ENCODE measurements at regions not wholly inside any gene's neighbourhood (a gene's known extent, or its start where the extent isn't known, plus 50 kb on each side); places are given as distances from the start of the nearest gene placed in this dataset.
"Not testable (repeated sequence)": the region's sequence is repeated elsewhere in the genome, so short reads cannot be mapped to it uniquely, and the experiment has no call there.

DNA sequence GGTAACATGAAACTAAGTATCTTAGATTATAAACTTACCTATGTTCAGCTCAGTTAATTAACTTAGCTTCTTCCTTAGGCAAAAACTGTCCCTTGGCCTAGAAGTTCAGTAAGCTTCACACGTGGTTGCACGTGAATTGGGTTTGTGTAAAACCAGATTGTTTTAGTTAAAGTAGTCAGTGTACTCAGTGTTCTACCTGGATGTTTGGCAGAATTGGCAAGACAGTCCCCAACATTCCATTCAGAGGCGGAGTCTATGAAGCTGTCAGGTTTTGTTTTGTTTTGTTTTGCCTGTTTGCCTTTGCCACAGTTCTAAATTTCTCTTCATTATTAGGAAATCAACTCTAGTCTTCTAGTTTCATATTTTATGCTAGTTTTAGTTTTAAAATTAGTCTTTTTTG is 105.3 kb upstream of the ZEB2 start:
- Histone ChIP-seq H3K4me1 (ENCODE audit: insufficient read depth, low read length) (peaks cover 17% of the 10 kb centered on the region), H3K79me2 (ENCODE audit: low read length) (no peaks in the 10 kb centered on the region), H3K9me3 (ENCODE audit: low read length) (no peaks in the 10 kb centered on the region), H3K36me3 (ENCODE audit: low read depth, low read length) (no peaks in the 10 kb centered on the region), H3K27me3 (ENCODE audit: low read length) (no peaks in the 10 kb centered on the region), H3F3A (ENCODE audit: low read length, unreplicated experiment) (no peaks in the 10 kb centered on the region), H4K20me1 (ENCODE audit: low read length) (no peaks in the 10 kb centered on the region), H3K27ac (ENCODE audit: low read length) (no peak overlapping the region), H3K4me2 (ENCODE audit: low read length) (no peak overlapping the region), H2AFZ (ENCODE audit: low read length) (no peak overlapping the region), H3K9me2 (replicated peaks; ENCODE audit: low read length) (no peaks in the 10 kb centered on the region), H3K9ac (ENCODE audit: low read length) (no peak overlapping the region), H3K4me3 (ENCODE audit: low read length) (no peak overlapping the region)
- DNase-seq, result peak; percentile 16
- TF ChIP-seq EZH2 (IDR thresholded peaks at IDR 0.05; ENCODE audit: low read length, unreplicated experiment) (no peak), EZH2phosphoT487 (IDR thresholded peaks at IDR 0.05; ENCODE audit: borderline replicate concordance, low read length) (no peak)
- TF ChIP-seq, protein P1, sequence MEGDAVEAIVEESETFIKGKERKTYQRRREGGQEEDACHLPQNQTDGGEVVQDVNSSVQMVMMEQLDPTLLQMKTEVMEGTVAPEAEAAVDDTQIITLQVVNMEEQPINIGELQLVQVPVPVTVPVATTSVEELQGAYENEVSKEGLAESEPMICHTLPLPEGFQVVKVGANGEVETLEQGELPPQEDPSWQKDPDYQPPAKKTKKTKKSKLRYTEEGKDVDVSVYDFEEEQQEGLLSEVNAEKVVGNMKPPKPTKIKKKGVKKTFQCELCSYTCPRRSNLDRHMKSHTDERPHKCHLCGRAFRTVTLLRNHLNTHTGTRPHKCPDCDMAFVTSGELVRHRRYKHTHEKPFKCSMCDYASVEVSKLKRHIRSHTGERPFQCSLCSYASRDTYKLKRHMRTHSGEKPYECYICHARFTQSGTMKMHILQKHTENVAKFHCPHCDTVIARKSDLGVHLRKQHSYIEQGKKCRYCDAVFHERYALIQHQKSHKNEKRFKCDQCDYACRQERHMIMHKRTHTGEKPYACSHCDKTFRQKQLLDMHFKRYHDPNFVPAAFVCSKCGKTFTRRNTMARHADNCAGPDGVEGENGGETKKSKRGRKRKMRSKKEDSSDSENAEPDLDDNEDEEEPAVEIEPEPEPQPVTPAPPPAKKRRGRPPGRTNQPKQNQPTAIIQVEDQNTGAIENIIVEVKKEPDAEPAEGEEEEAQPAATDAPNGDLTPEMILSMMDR (conservative IDR thresholded peaks at IDR 0.05; ENCODE audit: low read depth, low read length), result no peak
- CTCF ChIA-PET, result no interaction called here
- BruUV-seq (replicated peaks), result no TSS peak
- intact Hi-C loops (cut with micrococcal nuclease), result no loop called here
- POLR2A ChIA-PET (ENCODE audit: unreplicated experiment), result no interaction called here
- no peak; the same call in 1 of the 2 replicates for ATAC-seq

DNA sequence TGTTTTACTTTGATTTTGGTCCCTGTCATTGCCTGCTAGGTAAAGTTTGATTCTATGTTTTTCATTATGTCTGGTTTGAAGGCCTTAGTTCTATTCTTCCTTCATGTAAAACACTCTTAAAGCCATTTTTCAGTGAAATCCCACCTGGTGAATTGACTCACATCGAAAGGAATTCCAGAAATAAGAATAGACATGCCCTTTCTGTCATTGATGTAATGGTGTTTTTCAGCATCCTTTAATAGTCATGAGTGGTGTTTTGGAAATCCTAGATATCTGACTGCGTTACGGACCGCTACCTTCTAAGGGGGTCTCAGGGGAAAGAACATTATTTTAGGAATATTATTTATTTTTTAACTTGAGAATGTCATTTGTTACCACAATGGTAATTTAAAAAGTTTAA is 104.5 kb upstream of the ZEB2 start:
- no peak overlapping the region for H3K9ac ChIP-seq (ENCODE audit: low read length)
- no peaks in the 10 kb centered on the region for H4K20me1 ChIP-seq (ENCODE audit: low read length)
- H3K27ac ChIP-seq (ENCODE audit: low read length), result no peak overlapping the region
- no peak overlapping the region for H3K4me2 ChIP-seq (ENCODE audit: low read length)
- intact Hi-C loops (cut with micrococcal nuclease), result no loop called here
- no peaks in the 10 kb centered on the region for H3K9me3 ChIP-seq (ENCODE audit: low read length)
- H3K27me3 ChIP-seq (ENCODE audit: low read length), result no peaks in the 10 kb centered on the region
- no peak for DNase-seq
- no peaks in the 10 kb centered on the region for H3F3A ChIP-seq (ENCODE audit: low read length, unreplicated experiment)
- no peak for ATAC-seq
- ChIA-PET POLR2A (ENCODE audit: unreplicated experiment) (no interaction called here), CTCF (interaction anchor here (0.7 kb wide), 1 partner anchor 144 kb away, joined by 4 read pairs; no protein-coding TSS in a partner anchor)
- no peaks in the 10 kb centered on the region for H3K79me2 ChIP-seq (ENCODE audit: low read length)
- no peak overlapping the region for H2AFZ ChIP-seq (ENCODE audit: low read length)
- H3K4me1 ChIP-seq (ENCODE audit: insufficient read depth, low read length), result peaks cover 17% of the 10 kb centered on the region
- H3K4me3 ChIP-seq (ENCODE audit: low read length), result no peak overlapping the region
- no peaks in the 10 kb centered on the region for H3K36me3 ChIP-seq (ENCODE audit: low read depth, low read length)
- no TSS peak for BruUV-seq (replicated peaks)
- no peaks in the 10 kb centered on the region for H3K9me2 ChIP-seq (replicated peaks; ENCODE audit: low read length)
- TF ChIP-seq EZH2phosphoT487 (IDR thresholded peaks at IDR 0.05; ENCODE audit: borderline replicate concordance, low read length) (no peak), EZH2 (IDR thresholded peaks at IDR 0.05; ENCODE audit: low read length, unreplicated experiment) (no peak)
- TF ChIP-seq, protein P1 (conservative IDR thresholded peaks at IDR 0.05; ENCODE audit: low read depth, low read length), result no peak

DNA sequence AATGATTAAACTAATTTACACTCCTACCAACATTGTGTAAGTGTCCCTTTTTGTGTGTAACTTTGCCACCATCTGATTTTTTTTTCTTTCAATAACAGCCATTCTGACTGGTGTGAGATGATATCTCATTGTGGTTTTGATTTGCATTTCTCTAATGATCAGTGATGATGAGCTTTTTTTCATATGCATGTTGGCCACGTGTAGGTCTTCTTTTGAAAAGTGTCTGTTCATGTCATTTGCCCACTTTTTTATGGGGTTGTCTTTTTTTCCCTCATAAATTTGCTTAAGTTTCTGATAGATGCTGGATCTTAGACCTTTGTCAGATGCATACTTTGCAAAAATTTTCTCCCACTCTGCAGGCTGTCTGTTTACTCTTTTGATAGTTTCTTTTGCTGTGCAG is 102.5 kb upstream of the ZEB2 start:
- H3K4me3 ChIP-seq (ENCODE audit: low read length); H3K27ac ChIP-seq (ENCODE audit: low read length); H3K4me2 ChIP-seq (ENCODE audit: low read length); H3K27me3 ChIP-seq (ENCODE audit: low read length); CTCF ChIA-PET; H3K9me2 ChIP-seq (replicated peaks; ENCODE audit: low read length); DNase-seq; ATAC-seq; intact Hi-C loops (cut with micrococcal nuclease); H3K4me1 ChIP-seq (ENCODE audit: insufficient read depth, low read length); H3K36me3 ChIP-seq (ENCODE audit: low read depth, low read length); BruUV-seq (replicated peaks); H3K79me2 ChIP-seq (ENCODE audit: low read length); H4K20me1 ChIP-seq (ENCODE audit: low read length); H3K9ac ChIP-seq (ENCODE audit: low read length); H3F3A ChIP-seq (ENCODE audit: low read length, unreplicated experiment); H3K9me3 ChIP-seq (ENCODE audit: low read length); POLR2A ChIA-PET (ENCODE audit: unreplicated experiment); H2AFZ ChIP-seq (ENCODE audit: low read length): not testable (repeated sequence)

Data from PC-3 (cell line).